HG03575 (cell line): ENCODE measurements at regions not wholly inside any gene's neighbourhood (a gene's known extent, or its start where the extent isn't known, plus 50 kb on each side); places are given as distances from the start of the nearest gene placed in this dataset.

Experiments
- ATAC-seq: cut with Tn5 transposase; IDR thresholded peaks from one replicate; pipeline ENCODE4 v1.9.1; 2021; ENCODE audit not compliant: unreplicated experiment, insufficient number of reproducible peaks, low FRiP score; ENCODE audit errors: extremely low read depth

DNA sequence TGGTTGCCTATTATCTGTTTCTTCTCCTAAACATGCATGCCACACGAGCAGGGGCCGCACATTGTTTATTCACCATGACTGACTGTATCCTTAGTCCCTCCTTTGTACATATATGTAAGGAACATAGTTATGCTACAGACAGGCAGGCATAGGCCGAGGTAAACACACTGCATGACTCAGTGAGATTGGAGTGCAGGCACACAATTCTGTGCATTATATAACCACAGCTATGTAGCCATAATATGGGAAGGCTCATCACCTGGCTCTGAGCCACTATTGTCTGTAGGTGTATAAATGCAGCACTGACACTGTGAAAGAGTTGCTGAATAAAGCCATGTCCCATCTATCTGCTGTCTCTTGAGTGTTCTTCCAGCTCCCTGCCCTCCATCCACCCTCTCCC is 431.6 kb downstream of the IDS start:
- no peak for ATAC-seq

DNA sequence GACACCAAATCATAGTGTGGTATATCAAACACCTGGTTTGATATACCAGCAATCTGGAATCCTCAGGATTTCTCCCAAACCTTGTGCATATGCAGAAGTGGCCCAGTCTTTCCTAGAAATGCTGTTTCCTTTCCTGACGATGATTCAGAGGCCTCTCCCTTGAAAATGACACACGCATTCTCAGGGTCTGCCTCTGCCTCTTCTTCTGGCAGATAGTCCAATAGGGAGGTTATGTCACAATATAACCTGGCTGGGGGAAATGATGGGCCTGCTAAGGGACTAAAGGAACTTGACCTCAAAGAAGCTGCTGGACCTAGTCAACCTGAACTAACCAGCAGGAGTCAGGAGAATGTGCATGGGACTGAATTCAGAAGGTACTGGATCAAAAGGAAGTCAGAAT is 435.2 kb downstream of the IDS start:
- no peak for ATAC-seq

DNA sequence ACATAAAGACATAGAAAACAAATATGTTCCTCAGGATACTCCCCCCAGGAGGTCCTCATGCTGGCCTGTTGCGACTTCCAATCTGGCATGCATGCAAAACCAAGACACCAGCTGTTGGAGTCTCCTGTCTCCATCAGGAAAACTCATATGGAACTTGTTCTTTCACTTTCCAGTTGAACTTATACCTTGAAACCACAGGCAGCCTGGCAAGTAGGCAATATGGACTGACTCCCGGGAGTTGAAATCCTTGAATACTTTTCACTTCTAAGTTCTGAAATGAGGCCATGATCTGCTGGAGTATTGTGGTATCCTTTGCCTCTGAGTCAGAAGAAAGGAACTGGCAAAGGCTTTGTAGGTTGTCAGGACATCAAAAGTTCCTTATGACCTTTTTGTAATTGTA is 444.2 kb downstream of the IDS start:
- no peak for ATAC-seq
